Epithelial cell of esophagus (primary cell): ENCODE measurements at regions not wholly inside any gene's neighbourhood (a gene's known extent, or its start where the extent isn't known, plus 50 kb on each side); places are given as distances from the start of the nearest gene placed in this dataset.

Source experiments
- DNase-seq: peaks from one replicate; pipeline ENCODE4 v3.0.0; 2010; ENCODE audit warnings: low read depth
- H3K4me3 ChIP-seq: 2 replicates; pipeline ENCODE4 v1.5.1; 2011; ENCODE audit warnings: mild to moderate bottlenecking, low read length, control low read depth
- TF ChIP-seq, protein P1 (sequence below): IDR thresholded peaks from 2 replicates; pipeline ENCODE4 v1.5.1; 2011; ENCODE audit warnings: low read depth, mild to moderate bottlenecking, low read length, control low read depth, inconsistent platforms; ENCODE audit not compliant: insufficient read depth; ENCODE audit errors: missing control alignments

DNA sequence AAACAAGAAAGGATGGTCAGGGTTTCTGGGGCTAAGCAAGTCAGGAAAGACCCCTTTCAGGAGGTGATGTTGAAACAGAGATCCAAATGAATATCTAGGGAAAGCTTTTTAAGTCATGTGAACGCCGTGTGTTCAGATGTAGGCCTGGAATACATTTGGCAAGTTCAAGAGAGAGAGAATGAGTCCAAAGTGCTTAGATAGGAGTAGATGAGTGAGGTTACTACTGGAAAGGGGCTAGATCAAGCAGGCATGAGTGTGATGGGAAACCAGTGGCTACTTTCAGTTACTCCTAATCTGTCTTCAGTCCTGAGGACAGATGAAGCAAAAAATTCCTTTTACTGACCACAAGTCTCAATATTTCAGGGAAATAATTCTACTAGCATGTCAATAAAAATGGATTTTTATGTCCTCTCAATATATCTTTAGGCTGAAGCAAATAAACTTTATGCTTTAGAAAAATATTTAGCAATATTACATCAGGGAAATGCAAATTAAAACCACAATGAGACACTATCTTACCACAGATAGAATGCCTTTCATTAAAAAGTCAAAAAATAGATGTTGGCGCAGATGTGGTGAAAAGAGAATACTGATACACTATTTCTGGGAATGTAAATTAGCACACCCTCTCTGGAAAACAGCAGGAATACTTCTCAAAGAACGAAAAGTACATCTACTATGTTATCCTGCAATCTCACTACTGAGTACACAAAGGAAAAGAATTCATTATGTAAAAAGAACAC is 1085.0 kb upstream of the TENM4 start:
- TF ChIP-seq, protein P1, sequence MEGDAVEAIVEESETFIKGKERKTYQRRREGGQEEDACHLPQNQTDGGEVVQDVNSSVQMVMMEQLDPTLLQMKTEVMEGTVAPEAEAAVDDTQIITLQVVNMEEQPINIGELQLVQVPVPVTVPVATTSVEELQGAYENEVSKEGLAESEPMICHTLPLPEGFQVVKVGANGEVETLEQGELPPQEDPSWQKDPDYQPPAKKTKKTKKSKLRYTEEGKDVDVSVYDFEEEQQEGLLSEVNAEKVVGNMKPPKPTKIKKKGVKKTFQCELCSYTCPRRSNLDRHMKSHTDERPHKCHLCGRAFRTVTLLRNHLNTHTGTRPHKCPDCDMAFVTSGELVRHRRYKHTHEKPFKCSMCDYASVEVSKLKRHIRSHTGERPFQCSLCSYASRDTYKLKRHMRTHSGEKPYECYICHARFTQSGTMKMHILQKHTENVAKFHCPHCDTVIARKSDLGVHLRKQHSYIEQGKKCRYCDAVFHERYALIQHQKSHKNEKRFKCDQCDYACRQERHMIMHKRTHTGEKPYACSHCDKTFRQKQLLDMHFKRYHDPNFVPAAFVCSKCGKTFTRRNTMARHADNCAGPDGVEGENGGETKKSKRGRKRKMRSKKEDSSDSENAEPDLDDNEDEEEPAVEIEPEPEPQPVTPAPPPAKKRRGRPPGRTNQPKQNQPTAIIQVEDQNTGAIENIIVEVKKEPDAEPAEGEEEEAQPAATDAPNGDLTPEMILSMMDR = no peak
- DNase-seq = no peak
- H3K4me3 ChIP-seq = no peak overlapping the region

DNA sequence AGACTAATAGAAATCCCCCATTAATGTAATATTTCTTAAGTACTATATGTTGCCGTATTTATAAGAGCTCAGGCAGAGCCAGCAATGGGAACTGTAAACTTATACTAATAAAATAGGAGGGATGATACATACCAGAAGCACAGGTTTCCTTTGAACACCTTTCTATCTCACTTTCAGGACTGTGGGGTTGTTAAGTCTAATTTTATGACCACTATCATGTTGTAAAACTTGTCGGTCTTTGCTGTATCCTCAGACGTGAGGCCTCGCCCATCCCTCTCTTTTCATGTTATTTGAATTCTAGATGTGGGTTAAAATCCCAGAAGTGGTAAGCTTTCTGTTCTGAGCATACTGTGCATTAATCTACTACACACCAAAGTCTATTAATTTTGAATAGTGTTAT is 1083.5 kb upstream of the TENM4 start:
- H3K4me3 ChIP-seq = no peak overlapping the region
- no peak for DNase-seq
- TF ChIP-seq, protein P1 = no peak

DNA sequence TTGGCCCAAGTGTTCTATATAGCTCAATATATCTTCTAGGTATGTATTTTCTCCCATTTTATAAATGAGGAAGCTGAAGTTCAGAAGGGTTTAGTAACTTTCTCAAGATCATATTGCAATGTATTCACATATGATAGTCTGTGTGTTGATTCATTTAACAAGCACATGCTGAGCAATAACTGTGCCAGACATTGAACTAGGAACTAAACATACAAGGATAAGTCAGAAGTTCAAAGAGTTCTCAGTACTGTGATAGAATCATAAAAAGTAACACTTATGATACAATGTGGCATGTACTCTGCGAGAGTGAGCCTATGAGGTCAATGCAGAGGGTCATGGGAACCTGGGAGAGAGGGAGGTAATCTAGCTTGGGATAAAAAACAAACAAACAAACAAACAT is 1082.2 kb upstream of the TENM4 start:
- no peak overlapping the region for H3K4me3 ChIP-seq
- TF ChIP-seq, protein P1 = no peak
- DNase-seq = peak; percentile 15

DNA sequence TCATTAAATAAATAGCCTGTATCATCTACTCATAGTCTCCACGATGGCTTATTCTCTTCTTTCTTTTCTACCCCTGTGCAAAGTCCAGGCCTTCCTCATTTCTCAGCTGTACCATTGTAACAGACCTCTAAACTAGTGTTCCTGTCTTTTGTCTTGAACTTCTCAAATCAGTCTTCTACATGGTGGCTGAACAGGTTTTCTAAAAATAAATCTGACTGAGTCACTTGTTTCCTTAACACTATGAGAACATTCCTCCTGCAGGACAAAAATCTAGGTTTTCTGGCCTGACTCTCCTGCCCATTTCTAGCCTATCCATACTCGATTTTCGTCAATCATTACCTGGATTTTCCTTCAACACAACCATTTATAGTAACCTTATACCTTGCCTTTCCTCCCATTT is 1080.8 kb upstream of the TENM4 start:
- peak; percentile 78 for DNase-seq
- TF ChIP-seq, protein P1 = no peak
- no peak overlapping the region for H3K4me3 ChIP-seq

DNA sequence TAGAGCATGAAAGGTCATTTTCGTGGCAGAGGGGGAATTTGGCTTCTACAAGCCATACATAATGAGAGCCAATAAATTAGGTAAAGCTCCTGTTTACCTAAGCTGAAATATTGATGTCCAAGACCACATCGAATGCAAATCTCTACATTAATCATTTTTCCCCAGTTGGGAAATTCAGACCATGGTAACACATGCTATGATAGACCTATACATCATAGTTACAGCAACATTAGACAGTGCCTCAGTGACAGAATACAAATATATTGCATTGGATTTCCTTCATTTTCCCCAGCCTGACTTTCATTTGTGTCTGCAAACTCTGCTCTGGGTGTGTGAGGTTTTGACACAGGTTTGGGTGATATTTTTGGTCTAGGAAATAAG is 1079.7 kb upstream of the TENM4 start:
- H3K4me3 ChIP-seq = no peak overlapping the region
- TF ChIP-seq, protein P1 = no peak
- DNase-seq = no peak

DNA sequence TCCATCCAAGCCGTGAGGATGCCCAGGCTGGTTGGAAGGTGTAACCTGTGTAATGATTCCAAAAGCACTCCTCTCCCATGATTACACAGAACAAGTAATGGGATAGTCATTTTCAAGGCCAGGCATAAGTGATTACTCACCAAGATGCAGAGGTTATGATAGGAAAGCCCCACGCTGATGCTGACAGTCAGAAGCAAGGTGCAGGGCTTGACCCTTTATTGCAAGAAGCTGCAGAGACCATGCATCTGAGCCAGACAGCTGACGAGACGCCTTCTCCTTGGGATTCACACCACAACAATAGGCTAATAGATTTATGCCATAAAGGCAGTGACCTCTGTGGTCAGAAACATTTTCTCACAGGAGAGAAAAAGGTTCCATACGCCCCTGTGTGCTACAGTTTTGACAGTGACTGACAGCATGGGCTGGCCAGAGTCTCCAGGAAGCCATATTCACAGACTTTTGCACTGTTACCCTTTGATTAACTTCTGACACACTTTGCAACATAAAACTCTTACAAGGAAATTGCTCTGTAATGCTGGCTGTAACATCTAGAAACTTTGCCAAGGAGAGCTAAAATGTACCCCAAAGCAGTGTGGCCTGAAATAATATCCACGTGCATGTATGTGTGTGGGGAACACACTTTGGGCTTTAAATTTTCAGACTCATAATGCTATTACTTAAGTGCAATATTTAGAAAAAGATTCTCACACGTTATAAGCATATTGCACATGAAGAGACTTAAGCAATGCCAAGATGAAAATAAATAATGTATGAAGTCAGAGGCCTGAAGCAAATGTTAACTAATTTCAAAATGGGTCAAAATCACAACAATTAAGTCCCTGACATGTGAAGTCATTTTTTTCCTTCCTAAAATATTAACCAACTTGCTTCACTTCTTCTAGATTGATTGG is 1079.0 kb upstream of the TENM4 start:
- TF ChIP-seq, protein P1 = no peak
- no peak overlapping the region for H3K4me3 ChIP-seq
- peak; percentile 79 for DNase-seq
